ENCODE measurements at regions not wholly inside any gene's neighbourhood (a gene's known extent, or its start where the extent isn't known, plus 50 kb on each side); places are given as distances from the start of the nearest gene placed in this dataset.
"Not testable (repeated sequence)": the region's sequence is repeated elsewhere in the genome, so short reads cannot be mapped to it uniquely, and the experiment has no call there.

- FAIRE-seq = no peak
These were observed 139.2 kb upstream of the RBPJ start for GRCh38 chr4:26181616-26182015.

GRCh38 chr4:26183017-26183416 lies 137.8 kb upstream of the RBPJ start:
- no peak for FAIRE-seq

- FAIRE-seq = no peak
These were observed 135.4 kb upstream of the RBPJ start for GRCh38 chr4:26185436-26185835.

- FAIRE-seq = no peak
These were observed 129.5 kb upstream of the RBPJ start for GRCh38 chr4:26191353-26191752.

GRCh38 chr4:26192899-26193869 lies 127.6 kb upstream of the RBPJ start:
- no peak for FAIRE-seq

- FAIRE-seq = no peak
These were observed 126.0 kb upstream of the RBPJ start for GRCh38 chr4:26194764-26195163.

GRCh38 chr4:26196567-26196966 lies 124.2 kb upstream of the RBPJ start:
- FAIRE-seq = no peak

GRCh38 chr4:26197018-26197779 lies 123.6 kb upstream of the RBPJ start:
- no peak for FAIRE-seq

- FAIRE-seq = not testable (repeated sequence)
These were observed 121.9 kb upstream of the RBPJ start for GRCh38 chr4:26198931-26199330.

GRCh38 chr4:26199596-26199995 lies 121.2 kb upstream of the RBPJ start:
- no peak for FAIRE-seq

GRCh38 chr4:26201120-26201519 lies 119.7 kb upstream of the RBPJ start:
- no peak for FAIRE-seq

- FAIRE-seq = no peak
These were observed 116.5 kb upstream of the RBPJ start for GRCh38 chr4:26204249-26204825.

- no peak for FAIRE-seq
These were observed 115.9 kb upstream of the RBPJ start for GRCh38 chr4:26204911-26205370.

- no peak for FAIRE-seq
These were observed 114.5 kb upstream of the RBPJ start for GRCh38 chr4:26206339-26206738.

- FAIRE-seq = no peak
These were observed 113.8 kb upstream of the RBPJ start for GRCh38 chr4:26206999-26207398.

GRCh38 chr4:26207631-26208030 lies 113.2 kb upstream of the RBPJ start:
- no peak for FAIRE-seq

- no peak for FAIRE-seq
These were observed 112.4 kb upstream of the RBPJ start for GRCh38 chr4:26208237-26208994.

- FAIRE-seq = not testable (repeated sequence)
These were observed 111.4 kb upstream of the RBPJ start for GRCh38 chr4:26209378-26209777.

GRCh38 chr4:26212528-26212927 lies 108.3 kb upstream of the RBPJ start:
- FAIRE-seq = no peak

GRCh38 chr4:26213317-26213716 lies 107.5 kb upstream of the RBPJ start:
- FAIRE-seq = no peak

GRCh38 chr4:26214994-26215393 lies 105.8 kb upstream of the RBPJ start:
- no peak for FAIRE-seq

- FAIRE-seq = no peak
These were observed 105.1 kb upstream of the RBPJ start for GRCh38 chr4:26215725-26216124.

- no peak for FAIRE-seq
These were observed 103.3 kb upstream of the RBPJ start for GRCh38 chr4:26217481-26217880.

Measured in A204.1 (cell line).